C4-2B (cell line): ENCODE measurements at regions not wholly inside any gene's neighbourhood (a gene's known extent, or its start where the extent isn't known, plus 50 kb on each side); places are given as distances from the start of the nearest gene placed in this dataset.

ENCODE experiments used
- H3K27ac ChIP-seq: fragments of 450-650 bp; 2 replicates; pipeline ENCODE4 v1.5.1; 2017
- CTCF ChIP-seq: fragments of 450-650 bp; conservative IDR thresholded peaks from 2 replicates; pipeline ENCODE4 v1.5.1; 2017; ENCODE audit warnings: mild to moderate bottlenecking
- ZFX ChIP-seq: fragments of 450-650 bp; IDR thresholded peaks from 2 replicates; pipeline ENCODE4 v1.6.1; 2017

- TF ChIP-seq CTCF (no peak), ZFX (no peak)
- no peak overlapping the region for H3K27ac ChIP-seq
Measured at GRCh38 chr5:101370181-101370580, 467.1 kb upstream of the ST8SIA4 start.

GRCh38 chr5:101364469-101364868, 461.4 kb upstream of the ST8SIA4 start:
- TF ChIP-seq CTCF (no peak), ZFX (no peak)
- no peak overlapping the region for H3K27ac ChIP-seq

GRCh38 chr5:101362067-101362466, 459.0 kb upstream of the ST8SIA4 start:
- TF ChIP-seq CTCF (no peak), ZFX (no peak)
- no peak overlapping the region for H3K27ac ChIP-seq

GRCh38 chr5:101346906-101347305, 443.8 kb upstream of the ST8SIA4 start:
- H3K27ac ChIP-seq = no peak overlapping the region
- TF ChIP-seq ZFX = no peak
- TF ChIP-seq CTCF = no peak

DNA sequence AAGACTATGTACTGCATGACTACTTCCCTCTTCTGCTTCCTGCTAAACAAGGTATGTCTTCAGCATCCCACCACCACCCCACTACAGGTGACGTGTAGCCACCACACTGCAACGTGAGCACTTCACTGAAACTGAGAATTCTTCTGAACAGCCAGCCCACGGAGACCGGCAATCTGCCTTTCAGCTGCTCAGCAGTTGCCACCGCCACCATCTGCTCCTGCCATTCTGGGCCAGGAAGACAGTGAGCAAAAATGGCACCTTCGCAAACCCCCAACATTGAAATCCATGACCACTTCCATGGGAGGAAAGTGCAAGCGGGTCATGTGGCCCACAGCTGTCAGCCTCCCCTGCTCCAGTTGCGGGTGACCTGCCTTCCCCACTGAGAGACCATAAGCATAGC, 443.4 kb upstream of the ST8SIA4 start:
- no peak overlapping the region for H3K27ac ChIP-seq
- TF ChIP-seq CTCF (no peak), ZFX (no peak)

GRCh38 chr5:101338226-101338625, 435.1 kb upstream of the ST8SIA4 start:
- H3K27ac ChIP-seq = no peak overlapping the region
- TF ChIP-seq ZFX (no peak), CTCF (no peak)

DNA sequence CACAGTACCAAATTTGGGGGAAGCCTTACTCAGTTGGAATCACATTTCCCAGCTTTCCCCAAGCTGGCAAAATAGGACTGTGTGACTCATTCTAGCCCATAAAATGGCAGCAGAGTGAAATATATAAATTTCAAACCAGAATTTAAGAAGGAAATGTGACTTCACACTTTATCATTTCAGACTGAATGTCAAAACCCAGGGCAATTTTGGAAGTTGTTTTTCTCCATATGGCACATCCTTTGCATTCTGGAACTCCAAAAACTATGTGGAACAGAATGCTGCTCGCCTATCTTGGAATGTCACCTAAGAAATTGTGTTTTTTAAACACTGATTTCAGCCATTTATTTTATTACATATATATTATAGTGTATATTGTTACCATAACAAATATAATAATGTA, 424.7 kb upstream of the ST8SIA4 start:
- TF ChIP-seq CTCF = no peak
- no peak for TF ChIP-seq ZFX
- no peak overlapping the region for H3K27ac ChIP-seq
